ENCODE measurements at regions not wholly inside any gene's neighbourhood (a gene's known extent, or its start where the extent isn't known, plus 50 kb on each side); places are given as distances from the start of the nearest gene placed in this dataset.

GRCh38 chrX:121876305-121876704, 828.9 kb downstream of the GLUD2 start:
- TF ChIP-seq YY1 (IDR thresholded peaks at IDR 0.05; ENCODE audit: low read depth) (no peak), CEBPB (IDR thresholded peaks at IDR 0.05) (no peak), FOXM1 (IDR thresholded peaks at IDR 0.05; ENCODE audit: borderline replicate concordance, low read depth) (no peak), EGR1 (IDR thresholded peaks at IDR 0.05) (no peak), EP300 (IDR thresholded peaks at IDR 0.05; ENCODE audit: borderline replicate concordance) (no peak)
